Neural progenitor cell (in vitro differentiated cells): ENCODE measurements at regions not wholly inside any gene's neighbourhood (a gene's known extent, or its start where the extent isn't known, plus 50 kb on each side); places are given as distances from the start of the nearest gene placed in this dataset.

Source experiments
- CTCF ChIP-seq: fragments of 200-600 bp; sonication (generic); IDR thresholded peaks from 2 replicates; pipeline ENCODE4 v1.5.1; 2017; ENCODE audit warnings: antibody characterized with exemption, mild to moderate bottlenecking
- EZH2 ChIP-seq: fragments of 200-600 bp; sonication (generic); IDR thresholded peaks from 2 replicates; pipeline ENCODE4 v1.6.1; 2017; ENCODE audit warnings: antibody characterized with exemption, mild to moderate bottlenecking, moderate library complexity

GRCh38 chr20:6533351-6533750 lies 234.1 kb upstream of the BMP2 start:
- TF ChIP-seq CTCF, result no peak
- no peak for TF ChIP-seq EZH2
